HG02623 (cell line): ENCODE measurements at regions not wholly inside any gene's neighbourhood (a gene's known extent, or its start where the extent isn't known, plus 50 kb on each side); places are given as distances from the start of the nearest gene placed in this dataset.

Source experiments
- ATAC-seq: cut with Tn5 transposase; IDR thresholded peaks from one replicate; pipeline ENCODE4 v1.9.1; 2021; ENCODE audit warnings: moderate library complexity; ENCODE audit not compliant: unreplicated experiment

GRCh38 chr20:22257912-22258311 lies 326.5 kb downstream of the FOXA2 start:
- ATAC-seq: no peak

- no peak for ATAC-seq
Measured at GRCh38 chr20:22248051-22248667, 336.2 kb downstream of the FOXA2 start.

GRCh38 chr20:22245139-22245538 lies 339.2 kb downstream of the FOXA2 start:
- no peak for ATAC-seq

- no peak for ATAC-seq
Measured at GRCh38 chr20:22243067-22243466, 341.3 kb downstream of the FOXA2 start.

- no peak for ATAC-seq
Measured at GRCh38 chr20:22241609-22242008, 342.8 kb downstream of the FOXA2 start.

GRCh38 chr20:22232923-22233322 lies 351.4 kb downstream of the FOXA2 start:
- ATAC-seq: no peak

GRCh38 chr20:22232473-22232872 lies 351.9 kb downstream of the FOXA2 start:
- no peak for ATAC-seq

GRCh38 chr20:22226849-22227700 lies 357.3 kb downstream of the FOXA2 start:
- no peak for ATAC-seq

GRCh38 chr20:22223236-22223635 lies 361.1 kb downstream of the FOXA2 start:
- ATAC-seq: no peak

GRCh38 chr20:22217712-22218352 lies 366.5 kb downstream of the FOXA2 start:
- no peak for ATAC-seq

- ATAC-seq: no peak
Measured at GRCh38 chr20:22216984-22217383, 367.4 kb downstream of the FOXA2 start.

- no peak for ATAC-seq
Measured at GRCh38 chr20:22214296-22214695, 370.1 kb downstream of the FOXA2 start.

GRCh38 chr20:22213271-22213670 lies 371.1 kb downstream of the FOXA2 start:
- ATAC-seq: no peak

- no peak for ATAC-seq
Measured at GRCh38 chr20:22207280-22207679, 377.1 kb downstream of the FOXA2 start.

- ATAC-seq: no peak
Measured at GRCh38 chr20:22204801-22205200, 379.6 kb downstream of the FOXA2 start.

GRCh38 chr20:22182148-22182547 lies 402.2 kb downstream of the FOXA2 start:
- ATAC-seq: no peak

GRCh38 chr20:22180244-22180643 lies 404.1 kb downstream of the FOXA2 start:
- ATAC-seq: no peak

- ATAC-seq: no peak
Measured at GRCh38 chr20:22160101-22160652, 424.2 kb downstream of the FOXA2 start.

- no peak for ATAC-seq
Measured at GRCh38 chr20:22159276-22159675, 425.1 kb downstream of the FOXA2 start.

- ATAC-seq: no peak
Measured at GRCh38 chr20:22127587-22127986, 422.1 kb downstream of the PAX1 start.

- no peak for ATAC-seq
Measured at GRCh38 chr20:22106308-22106938, 401.0 kb downstream of the PAX1 start.
